ENCODE measurements at regions not wholly inside any gene's neighbourhood (a gene's known extent, or its start where the extent isn't known, plus 50 kb on each side); places are given as distances from the start of the nearest gene placed in this dataset.
"Not testable (repeated sequence)": the region's sequence is repeated elsewhere in the genome, so short reads cannot be mapped to it uniquely, and the experiment has no call there.

DNA sequence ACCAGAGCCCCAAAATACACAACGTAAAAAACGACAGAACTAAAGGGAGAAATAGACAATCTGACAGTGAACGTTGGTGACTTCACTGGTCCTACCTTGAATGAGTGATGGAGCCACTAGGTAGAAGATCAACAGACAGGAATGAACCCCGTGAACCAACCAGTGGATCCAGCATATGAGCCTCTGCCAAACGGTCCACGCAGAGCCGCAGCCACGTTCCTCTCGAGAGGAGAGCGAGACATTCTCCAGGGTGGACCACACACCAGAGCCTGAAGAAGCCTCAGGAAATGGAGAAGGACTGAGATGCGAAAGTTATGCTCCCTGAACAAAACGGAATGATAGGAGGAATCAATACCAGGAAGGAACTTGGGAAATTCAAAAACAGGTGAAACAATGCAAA, 178.4 kb downstream of the RTP5 start:
- no peak for TF ChIP-seq CTCF (IDR thresholded peaks at IDR 0.05; ENCODE audit: low read depth, low read length)
- H3K4me3 ChIP-seq: no peak overlapping the region
- peaks cover 34% of the 10 kb centered on the region for H3K27me3 ChIP-seq
- no peaks in the 10 kb centered on the region for H3K4me1 ChIP-seq (ENCODE audit: low read depth)
- no peak overlapping the region for H3K27ac ChIP-seq
- H3K9me3 ChIP-seq (ENCODE audit: low read depth): no peaks in the 10 kb centered on the region
- no peaks in the 10 kb centered on the region for H3K36me3 ChIP-seq
- DNase-seq (ENCODE audit: low read depth in 1 of 2, low spot score in 1 of 2): no peak

DNA sequence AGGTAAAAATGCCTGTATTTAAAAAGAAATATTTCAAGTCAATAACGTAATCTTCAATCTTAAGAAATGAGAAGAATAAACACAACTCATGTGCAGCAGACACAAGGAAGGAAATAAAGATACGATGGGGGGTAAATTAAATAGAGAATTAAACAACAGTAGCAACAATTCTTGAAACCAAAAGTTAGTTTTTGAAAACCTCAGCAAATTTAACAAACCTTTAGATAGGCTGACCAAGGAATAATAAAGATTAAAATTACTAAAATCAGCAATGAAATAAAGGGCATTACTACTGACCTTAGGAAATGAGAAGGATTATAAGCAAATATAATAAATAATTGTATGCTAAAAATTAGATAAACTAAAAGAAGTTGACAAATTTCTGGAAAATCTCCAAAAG, 178.9 kb downstream of the RTP5 start:
- no peak for TF ChIP-seq CTCF (IDR thresholded peaks at IDR 0.05; ENCODE audit: low read depth, low read length)
- DNase-seq (ENCODE audit: low read depth in 1 of 2, low spot score in 1 of 2): no peak
- H3K27ac ChIP-seq: no peak overlapping the region
- H3K4me1 ChIP-seq (ENCODE audit: low read depth): no peaks in the 10 kb centered on the region
- H3K27me3 ChIP-seq: peaks cover 34% of the 10 kb centered on the region
- H3K36me3 ChIP-seq: no peaks in the 10 kb centered on the region
- no peaks in the 10 kb centered on the region for H3K9me3 ChIP-seq (ENCODE audit: low read depth)
- H3K4me3 ChIP-seq: no peak overlapping the region

DNA sequence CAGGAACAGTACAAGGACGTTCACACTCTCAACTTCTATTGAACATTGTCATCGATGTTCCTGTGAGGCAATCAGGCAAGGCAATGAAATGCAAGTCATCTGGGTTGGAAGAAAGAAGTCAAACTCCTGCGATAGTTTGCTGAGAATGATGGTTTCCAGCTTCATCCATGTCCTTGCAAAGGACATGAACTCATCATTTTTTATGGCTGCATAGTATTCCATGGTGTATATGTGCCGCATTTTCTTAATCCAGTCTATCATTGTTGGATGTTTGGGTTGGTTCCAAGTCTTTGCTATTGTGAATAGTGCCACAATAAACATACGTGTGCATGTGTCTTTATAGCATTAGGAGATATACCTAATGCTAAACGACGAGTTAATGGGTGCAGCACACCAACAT, 180.0 kb downstream of the RTP5 start:
- not testable (repeated sequence) for H3K4me3 ChIP-seq; H3K9me3 ChIP-seq (ENCODE audit: low read depth); H3K27ac ChIP-seq; H3K36me3 ChIP-seq; H3K4me1 ChIP-seq (ENCODE audit: low read depth); DNase-seq (ENCODE audit: low read depth in 1 of 2, low spot score in 1 of 2)
- H3K27me3 ChIP-seq: peaks cover 34% of the 10 kb centered on the region

- no peaks in the 10 kb centered on the region for H3K9me3 ChIP-seq (ENCODE audit: low read depth)
- DNase-seq (ENCODE audit: low read depth in 1 of 2, low spot score in 1 of 2): no peak
- H3K27ac ChIP-seq: no peak overlapping the region
- H3K27me3 ChIP-seq: peaks cover 23% of the 10 kb centered on the region
- no peak overlapping the region for H3K4me3 ChIP-seq
- no peak for TF ChIP-seq CTCF (IDR thresholded peaks at IDR 0.05; ENCODE audit: low read depth, low read length)
- H3K4me1 ChIP-seq (ENCODE audit: low read depth): no peaks in the 10 kb centered on the region
- no peaks in the 10 kb centered on the region for H3K36me3 ChIP-seq
These were observed 181.9 kb downstream of the RTP5 start for GRCh38 chr2:242051463-242051862.

DNA sequence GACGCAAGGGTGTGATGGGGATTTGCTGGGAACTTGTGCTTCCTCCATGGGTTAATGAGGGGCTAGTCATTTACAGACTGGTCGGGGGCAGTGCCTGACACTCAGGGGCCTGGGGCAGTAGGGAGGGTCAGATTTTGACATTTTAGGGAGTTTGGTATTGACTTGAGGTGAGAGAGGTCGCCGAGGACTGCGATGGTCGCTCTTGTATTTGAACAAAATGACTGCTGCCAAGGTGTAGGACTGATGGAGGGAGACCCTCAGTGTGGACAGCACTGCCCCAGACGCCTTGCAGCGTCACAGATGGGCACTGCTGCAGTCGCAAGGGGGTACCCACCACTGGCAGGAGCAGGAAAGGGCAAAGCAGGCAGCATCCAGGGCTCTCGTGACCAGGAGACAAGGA, 182.9 kb downstream of the RTP5 start:
- Histone ChIP-seq H3K27me3 (peaks cover 23% of the 10 kb centered on the region), H3K4me3 (no peak overlapping the region), H3K9me3 (ENCODE audit: low read depth) (no peaks in the 10 kb centered on the region), H3K4me1 (ENCODE audit: low read depth) (no peaks in the 10 kb centered on the region), H3K27ac (no peak overlapping the region), H3K36me3 (no peaks in the 10 kb centered on the region)
- DNase-seq (ENCODE audit: low read depth in 1 of 2, low spot score in 1 of 2): no peak
- TF ChIP-seq CTCF (IDR thresholded peaks at IDR 0.05; ENCODE audit: low read depth, low read length): no peak

DNA sequence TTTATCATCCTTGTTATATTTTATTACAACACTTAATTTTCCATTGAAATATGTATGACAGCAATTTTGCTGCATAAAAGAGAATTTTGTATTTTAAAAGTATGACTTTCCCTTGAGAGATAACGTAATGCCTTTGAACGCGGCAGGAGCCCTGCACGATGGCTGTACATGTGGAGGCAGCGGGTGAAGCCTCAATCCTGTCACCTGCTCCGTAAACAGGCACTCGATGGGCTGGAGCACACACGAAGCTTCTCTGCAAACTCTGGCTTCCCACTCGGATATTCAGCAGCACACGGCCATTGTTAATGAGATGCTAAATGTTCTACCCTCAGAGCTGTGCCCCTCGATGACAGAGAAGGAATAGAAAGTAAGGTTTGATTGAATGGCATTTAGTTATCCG, 184.4 kb downstream of the RTP5 start:
- Histone ChIP-seq H3K27ac (no peak overlapping the region), H3K27me3 (peaks cover 11% of the 10 kb centered on the region), H3K4me3 (no peak overlapping the region), H3K4me1 (ENCODE audit: low read depth) (no peaks in the 10 kb centered on the region), H3K9me3 (ENCODE audit: low read depth) (no peaks in the 10 kb centered on the region), H3K36me3 (no peaks in the 10 kb centered on the region)
- no peak for DNase-seq (ENCODE audit: low read depth in 1 of 2, low spot score in 1 of 2)
- no peak for TF ChIP-seq CTCF (IDR thresholded peaks at IDR 0.05; ENCODE audit: low read depth, low read length)
